IPS-15b (cell line): ENCODE measurements at regions not wholly inside any gene's neighbourhood (a gene's known extent, or its start where the extent isn't known, plus 50 kb on each side); places are given as distances from the start of the nearest gene placed in this dataset.
"Not testable (repeated sequence)": the region's sequence is repeated elsewhere in the genome, so short reads cannot be mapped to it uniquely, and the experiment has no call there.

Source experiments
- H3K27me3 ChIP-seq: one replicate; pipeline ENCODE4 v1.6.1; 2013; ENCODE audit warnings: low read length; ENCODE audit not compliant: control insufficient read depth, insufficient read depth
- H3K36me3 ChIP-seq: one replicate; pipeline ENCODE4 v1.6.1; 2013; ENCODE audit warnings: low read length; ENCODE audit not compliant: control insufficient read depth, insufficient read depth
- H3K4me1 ChIP-seq: one replicate; pipeline ENCODE4 v1.6.1; 2013; ENCODE audit warnings: mild to moderate bottlenecking, low read length; ENCODE audit not compliant: control insufficient read depth, insufficient read depth
- H3K4me3 ChIP-seq: one replicate; pipeline ENCODE4 v1.5.1; 2013; ENCODE audit warnings: low read depth, low read length
- H3K9ac ChIP-seq: one replicate; pipeline ENCODE4 v1.6.1; 2013; ENCODE audit warnings: low read depth, mild to moderate bottlenecking, low read length
- H3K9me3 ChIP-seq: one replicate; pipeline ENCODE4 v1.6.1; 2013; ENCODE audit warnings: mild to moderate bottlenecking, low read length; ENCODE audit not compliant: control insufficient read depth, insufficient read depth

DNA sequence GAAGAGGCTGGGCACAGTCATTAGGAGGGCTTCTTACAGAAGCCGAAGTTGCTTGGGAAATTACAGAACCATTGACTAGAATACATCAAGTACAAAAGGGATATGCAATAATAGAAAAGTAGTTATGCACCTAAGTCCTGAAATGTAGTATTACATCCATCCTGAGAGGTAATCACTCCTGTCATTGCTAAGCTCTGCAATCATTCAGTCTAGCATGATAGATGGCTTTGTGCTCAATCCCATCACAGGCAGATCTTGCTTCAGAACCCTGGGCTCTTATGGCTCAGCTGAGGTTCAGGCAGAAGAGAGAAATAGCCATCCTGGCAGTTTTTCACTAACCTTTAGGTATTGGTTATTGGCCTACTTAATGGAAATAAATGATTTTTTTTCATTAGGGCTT, 231.7 kb upstream of the AFF2 start:
- Histone ChIP-seq H3K27me3 (no peaks in the 10 kb centered on the region), H3K9me3 (peaks cover 5% of the 10 kb centered on the region), H3K4me3 (no peak overlapping the region), H3K36me3 (no peaks in the 10 kb centered on the region), H3K9ac (no peak overlapping the region), H3K4me1 (no peaks in the 10 kb centered on the region)

GRCh38 chrX:148269513-148269912, 230.9 kb upstream of the AFF2 start:
- no peaks in the 10 kb centered on the region for H3K4me1 ChIP-seq
- H3K4me3 ChIP-seq: no peak overlapping the region
- no peaks in the 10 kb centered on the region for H3K36me3 ChIP-seq
- H3K9me3 ChIP-seq: peaks cover 5% of the 10 kb centered on the region
- peak overlapping the region; percentile 54 for H3K9ac ChIP-seq
- no peaks in the 10 kb centered on the region for H3K27me3 ChIP-seq

- H3K36me3 ChIP-seq: no peaks in the 10 kb centered on the region
- no peak overlapping the region for H3K4me3 ChIP-seq
- H3K9me3 ChIP-seq: peaks cover 5% of the 10 kb centered on the region
- H3K27me3 ChIP-seq: no peaks in the 10 kb centered on the region
- H3K4me1 ChIP-seq: no peaks in the 10 kb centered on the region
- no peak overlapping the region for H3K9ac ChIP-seq
Observed at GRCh38 chrX:148270499-148270898, 229.9 kb upstream of the AFF2 start.

GRCh38 chrX:148271263-148271662, 229.2 kb upstream of the AFF2 start:
- Histone ChIP-seq H3K4me1 (no peaks in the 10 kb centered on the region), H3K36me3 (no peaks in the 10 kb centered on the region), H3K9ac (no peak overlapping the region), H3K4me3 (no peak overlapping the region), H3K27me3 (no peaks in the 10 kb centered on the region), H3K9me3 (peaks cover 5% of the 10 kb centered on the region)

GRCh38 chrX:148281920-148282319, 218.5 kb upstream of the AFF2 start:
- no peaks in the 10 kb centered on the region for H3K4me1 ChIP-seq
- no peak overlapping the region for H3K9ac ChIP-seq
- H3K27me3 ChIP-seq: no peaks in the 10 kb centered on the region
- no peaks in the 10 kb centered on the region for H3K36me3 ChIP-seq
- peaks cover 2% of the 10 kb centered on the region for H3K9me3 ChIP-seq
- H3K4me3 ChIP-seq: no peak overlapping the region

DNA sequence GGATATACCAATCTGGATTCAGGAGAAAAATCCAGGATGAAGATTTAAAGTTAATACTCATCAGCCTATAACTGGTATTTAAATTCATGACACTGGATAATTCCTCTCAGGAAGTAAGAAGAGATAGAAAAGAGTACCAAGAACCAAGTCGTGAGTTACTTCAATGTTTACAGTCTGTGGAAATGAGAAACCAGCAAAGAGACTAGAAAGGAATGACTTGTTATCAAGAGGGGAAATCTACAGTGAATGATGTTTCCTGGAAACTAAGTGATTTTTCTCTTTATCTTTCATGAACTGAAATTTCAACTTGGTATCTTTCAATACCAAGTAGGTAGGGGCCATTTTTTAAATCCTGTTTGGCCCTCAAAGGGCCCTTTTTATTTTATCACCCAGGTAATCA, 217.9 kb upstream of the AFF2 start:
- peaks cover 2% of the 10 kb centered on the region for H3K9me3 ChIP-seq
- no peaks in the 10 kb centered on the region for H3K36me3 ChIP-seq
- no peaks in the 10 kb centered on the region for H3K27me3 ChIP-seq
- no peak overlapping the region for H3K9ac ChIP-seq
- no peaks in the 10 kb centered on the region for H3K4me1 ChIP-seq
- no peak overlapping the region for H3K4me3 ChIP-seq

DNA sequence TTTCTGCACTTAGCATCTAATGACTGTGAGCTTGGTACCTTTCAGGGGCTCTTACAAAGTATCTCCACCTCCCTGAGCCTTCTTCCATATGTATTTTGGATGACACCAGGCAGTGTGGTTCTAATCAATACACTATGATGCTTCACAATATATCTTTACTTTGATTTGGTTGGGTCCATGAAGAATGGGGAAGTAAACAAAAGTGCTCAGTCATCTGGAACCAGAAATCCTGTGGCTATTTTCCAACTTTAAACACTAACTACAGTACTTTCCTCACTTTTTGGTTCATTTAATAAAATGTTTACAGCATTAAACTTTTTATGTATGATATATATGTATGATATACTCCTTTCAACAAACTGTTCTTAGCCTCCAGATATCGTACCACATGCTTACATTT, 216.4 kb upstream of the AFF2 start:
- H3K4me3 ChIP-seq: no peak overlapping the region
- H3K9ac ChIP-seq: no peak overlapping the region
- no peaks in the 10 kb centered on the region for H3K36me3 ChIP-seq
- H3K9me3 ChIP-seq: peaks cover 2% of the 10 kb centered on the region
- H3K4me1 ChIP-seq: no peaks in the 10 kb centered on the region
- H3K27me3 ChIP-seq: no peaks in the 10 kb centered on the region

- Histone ChIP-seq H3K4me3 (no peak overlapping the region), H3K4me1 (no peaks in the 10 kb centered on the region), H3K36me3 (no peaks in the 10 kb centered on the region), H3K9me3 (peaks cover 2% of the 10 kb centered on the region), H3K9ac (no peak overlapping the region), H3K27me3 (no peaks in the 10 kb centered on the region)
Observed at GRCh38 chrX:148284821-148285220, 215.6 kb upstream of the AFF2 start.

DNA sequence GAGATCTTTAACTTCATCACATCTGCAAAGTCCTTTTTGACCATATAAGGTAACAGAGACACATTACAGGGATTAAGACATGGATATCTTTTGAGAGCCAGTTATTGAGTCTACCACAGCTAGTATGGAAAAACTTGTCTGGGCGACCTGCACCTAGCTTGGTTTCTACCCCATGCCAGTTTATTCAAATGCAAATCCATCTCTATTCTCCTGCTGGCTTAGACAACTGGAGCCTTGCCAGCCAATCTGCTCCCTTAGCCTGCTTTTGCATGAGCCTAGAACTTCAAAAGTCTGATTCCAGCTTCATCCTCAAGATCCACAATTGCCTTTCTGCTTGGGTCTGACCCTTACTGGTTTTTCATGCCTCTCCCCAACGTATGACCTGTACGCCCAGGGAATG, 212.0 kb upstream of the AFF2 start:
- Histone ChIP-seq H3K4me1 (peaks cover 4% of the 10 kb centered on the region), H3K27me3 (no peaks in the 10 kb centered on the region), H3K4me3 (no peak overlapping the region), H3K9ac (no peak overlapping the region), H3K36me3 (no peaks in the 10 kb centered on the region), H3K9me3 (no peaks in the 10 kb centered on the region)

DNA sequence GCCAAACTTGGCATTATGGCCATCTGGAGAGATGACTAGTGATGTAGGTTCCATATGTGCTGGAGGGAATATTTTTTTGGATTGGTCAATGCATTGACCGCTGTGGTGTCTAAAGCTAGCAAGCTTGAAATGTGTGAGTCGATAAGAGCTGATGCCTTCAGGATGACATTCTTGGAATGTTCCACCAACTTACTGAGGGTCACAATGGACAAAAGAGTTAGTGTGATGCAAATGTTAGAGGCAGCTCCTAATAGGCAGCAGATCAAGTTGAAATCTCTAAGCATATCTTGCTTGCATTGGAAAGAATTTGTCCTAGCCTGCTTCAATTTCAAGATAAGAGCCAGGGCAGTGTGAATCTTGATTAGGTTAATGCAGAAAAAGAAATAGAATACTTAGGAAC, 210.4 kb upstream of the AFF2 start:
- H3K9me3 ChIP-seq: no peaks in the 10 kb centered on the region
- no peak overlapping the region for H3K4me3 ChIP-seq
- no peak overlapping the region for H3K9ac ChIP-seq
- H3K4me1 ChIP-seq: peaks cover 4% of the 10 kb centered on the region
- H3K27me3 ChIP-seq: no peaks in the 10 kb centered on the region
- H3K36me3 ChIP-seq: no peaks in the 10 kb centered on the region

DNA sequence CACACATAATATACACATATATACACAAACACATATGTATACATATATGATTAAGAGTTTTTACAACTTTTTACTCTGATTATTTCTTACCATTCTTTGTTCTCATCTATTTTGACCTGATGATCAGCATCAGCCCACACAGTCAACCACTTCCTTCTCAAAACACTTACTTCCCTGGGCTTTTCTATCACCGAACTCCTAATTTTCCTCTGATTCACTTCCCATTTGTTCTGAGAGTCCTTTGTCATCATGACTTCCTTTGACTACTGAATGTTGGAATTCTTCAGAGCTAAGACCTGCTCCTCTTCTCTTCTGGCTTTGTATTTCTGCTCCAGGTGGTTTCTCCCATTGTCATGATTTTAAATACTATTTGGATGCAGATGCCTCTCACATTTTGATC, 209.5 kb upstream of the AFF2 start:
- Histone ChIP-seq H3K4me1 (peaks cover 4% of the 10 kb centered on the region), H3K27me3 (no peaks in the 10 kb centered on the region), H3K36me3 (no peaks in the 10 kb centered on the region), H3K9me3 (no peaks in the 10 kb centered on the region), H3K9ac (no peak overlapping the region), H3K4me3 (no peak overlapping the region)

GRCh38 chrX:148298737-148299136, 201.7 kb upstream of the AFF2 start:
- H3K9me3 ChIP-seq: no peaks in the 10 kb centered on the region
- no peaks in the 10 kb centered on the region for H3K4me1 ChIP-seq
- H3K27me3 ChIP-seq: no peaks in the 10 kb centered on the region
- no peaks in the 10 kb centered on the region for H3K36me3 ChIP-seq
- H3K4me3 ChIP-seq: no peak overlapping the region
- no peak overlapping the region for H3K9ac ChIP-seq

GRCh38 chrX:148305214-148305613, 195.2 kb upstream of the AFF2 start:
- not testable (repeated sequence) for H3K36me3 ChIP-seq, H3K9me3 ChIP-seq, H3K27me3 ChIP-seq, H3K4me3 ChIP-seq, H3K4me1 ChIP-seq, H3K9ac ChIP-seq
